Panc1 (cell line): ENCODE measurements at regions not wholly inside any gene's neighbourhood (a gene's known extent, or its start where the extent isn't known, plus 50 kb on each side); places are given as distances from the start of the nearest gene placed in this dataset.

Source experiments
- ATAC-seq: fragments of 200-7000 bp; cut with Tn5 transposase; 2 replicates; pipeline ENCODE4 v1.9.1; 2020; ENCODE audit warnings: mild to moderate bottlenecking, moderate library complexity
- BruUV-seq: library from RNA; stranded (reverse); fragments of 400-500 nt; replicated peaks from 2 replicates; lab custom pipeline; 2021; lab: Mats Ljungman, UMichigan
- CTCF ChIA-PET: fragments of 300-600 bp; sonication (Branson Sonifier 250); formaldehyde crosslinking; loops from one replicate; lab custom pipeline; 2022; ENCODE audit warnings: antibody characterized with exemption; lab: Charles Lee
- POLR2A ChIA-PET: fragments of 300-600 bp; sonication (Branson Sonifier 250); formaldehyde crosslinking; loops from one replicate; lab custom pipeline; 2022; ENCODE audit warnings: antibody characterized with exemption; lab: Charles Lee
- DNase-seq: peaks from one replicate; pipeline ENCODE4 v3.0.0-alpha.2; 2010; ENCODE audit warnings: low read depth, low spot score
- H3K27ac ChIP-seq: 2 replicates; pipeline ENCODE4 v1.5.1; 2011; ENCODE audit warnings: mild to moderate bottlenecking, low read length, inconsistent platforms
- H3K27me3 ChIP-seq: fragments of 200-500 bp; sonication (Bioruptor generic); 2 replicates; pipeline ENCODE4 v1.6.0; 2014; ENCODE audit warnings: low read length, inconsistent platforms; ENCODE audit not compliant: control insufficient read depth, insufficient read depth
- H3K36me3 ChIP-seq: fragments of 200-500 bp; sonication (Bioruptor generic); 2 replicates; pipeline ENCODE4 v1.5.1; 2014; ENCODE audit warnings: inconsistent platforms, mild to moderate bottlenecking, low read length, moderate library complexity; ENCODE audit not compliant: control insufficient read depth, insufficient read depth
- H3K4me1 ChIP-seq: 2 replicates; pipeline ENCODE4 v1.5.1; 2011; ENCODE audit warnings: inconsistent platforms, mild to moderate bottlenecking, low read length, moderate library complexity; ENCODE audit not compliant: control insufficient read depth, insufficient read depth
- H3K4me3 ChIP-seq, 2 experiments: 2 replicates each; pipeline ENCODE4 v1.5.1; 2011 to 2012; ENCODE audit warnings: low read depth in 2 of 2, low read length in 2 of 2, mild to moderate bottlenecking in 2 of 2, inconsistent platforms in 1 of 2, moderate library complexity in 1 of 2
- H3K9me3 ChIP-seq: fragments of 200-500 bp; sonication (Bioruptor generic); 2 replicates; pipeline ENCODE4 v1.5.1; 2014; ENCODE audit warnings: low read depth, mild to moderate bottlenecking, inconsistent platforms, low read length, moderate library complexity; ENCODE audit not compliant: control insufficient read depth, insufficient read depth
- CTCF ChIP-seq: fragments of 450-650 bp; IDR thresholded peaks from 2 replicates; pipeline ENCODE4 v1.5.1; 2017; ENCODE audit warnings: mild to moderate bottlenecking
- POLR2AphosphoS5 ChIP-seq: IDR thresholded peaks from 2 replicates; pipeline ENCODE4 v1.6.1; 2012; ENCODE audit warnings: mild to moderate bottlenecking, low read depth, low read length, moderate library complexity
- REST ChIP-seq, 2 experiments: IDR thresholded peaks; 2 replicates each; pipeline ENCODE4 v1.6.1; 2011 to 2012; ENCODE audit warnings: low read depth in 2 of 2, control low read depth in 1 of 2, low read length in 1 of 2, mild to moderate bottlenecking in 1 of 2, moderate library complexity in 1 of 2; ENCODE audit not compliant: insufficient read depth in 1 of 2
- SIN3A ChIP-seq: IDR thresholded peaks from 2 replicates; pipeline ENCODE4 v1.6.1; 2012; ENCODE audit warnings: low read depth, mild to moderate bottlenecking, low read length, moderate library complexity, borderline replicate concordance; ENCODE audit not compliant: insufficient read depth
- TCF7L2 ChIP-seq: IDR thresholded peaks from 2 replicates; pipeline ENCODE4 v1.6.1; 2011; ENCODE audit warnings: mild to moderate bottlenecking, low read depth, low read length, inconsistent platforms
- in situ Hi-C: cut with HindIII; loops from 2 replicates; pipeline ENCODE4 v1.10.0; 2016; ENCODE audit warnings: low sequenced_read_pairs, low pct_unique_long_range_greater_than_20kb
- intact Hi-C: fragments of 100-400 bp; cut with micrococcal nuclease; formaldehyde crosslinking; loops from one replicate; pipeline ENCODE4 v1.10.0; 2022; ENCODE audit not compliant: unreplicated experiment

- Histone ChIP-seq H3K4me1 (no peaks in the 10 kb centered on the region), H3K4me3 (no peak overlapping the region), H3K9me3 (no peaks in the 10 kb centered on the region), H3K27me3 (no peaks in the 10 kb centered on the region), H3K27ac (no peak overlapping the region), H3K36me3 (no peaks in the 10 kb centered on the region)
- CTCF ChIA-PET, result no interaction called here
- TF ChIP-seq TCF7L2, result no peak
- TF ChIP-seq REST (IDR thresholded peaks at IDR 0.05; ENCODE audit: insufficient read depth in 1 of 2, low read depth in 2 of 2, low read length in 1 of 2), result no peak
- intact Hi-C loops (no loop called here), in situ Hi-C loops (no loop called here)
- no peak for ATAC-seq
- BruUV-seq, result no TSS peak
- POLR2A ChIA-PET, result no interaction called here
- no peak for DNase-seq
Measured at GRCh38 chrX:129071390-129071789, 451.9 kb downstream of the SMARCA1 start.

GRCh38 chrX:129065895-129066294, 457.4 kb downstream of the SMARCA1 start:
- in situ Hi-C loops, result no loop called here
- Histone ChIP-seq H3K9me3 (no peaks in the 10 kb centered on the region), H3K4me3 (no peak overlapping the region), H3K27ac (no peak overlapping the region), H3K27me3 (no peaks in the 10 kb centered on the region), H3K4me1 (no peaks in the 10 kb centered on the region), H3K36me3 (no peaks in the 10 kb centered on the region; the same call in 1 of the 2 replicates)
- no TSS peak for BruUV-seq
- ChIA-PET CTCF (no interaction called here), POLR2A (no interaction called here)
- ATAC-seq (no peak), DNase-seq (no peak)
- TF ChIP-seq REST (IDR thresholded peaks at IDR 0.05; ENCODE audit: insufficient read depth in 1 of 2, low read depth in 2 of 2, low read length in 1 of 2) (no peak), CTCF (no peak), POLR2AphosphoS5 (no peak), SIN3A (no peak), TCF7L2 (no peak)
- intact Hi-C loops, result no loop called here
